ENCODE measurements at regions not wholly inside any gene's neighbourhood (a gene's known extent, or its start where the extent isn't known, plus 50 kb on each side); places are given as distances from the start of the nearest gene placed in this dataset.
"Not testable (repeated sequence)": the region's sequence is repeated elsewhere in the genome, so short reads cannot be mapped to it uniquely, and the experiment has no call there.

GRCh38 chr17:83192161-83192788 is 112.9 kb downstream of the METRNL start:
- DNase-seq, result no peak

DNA sequence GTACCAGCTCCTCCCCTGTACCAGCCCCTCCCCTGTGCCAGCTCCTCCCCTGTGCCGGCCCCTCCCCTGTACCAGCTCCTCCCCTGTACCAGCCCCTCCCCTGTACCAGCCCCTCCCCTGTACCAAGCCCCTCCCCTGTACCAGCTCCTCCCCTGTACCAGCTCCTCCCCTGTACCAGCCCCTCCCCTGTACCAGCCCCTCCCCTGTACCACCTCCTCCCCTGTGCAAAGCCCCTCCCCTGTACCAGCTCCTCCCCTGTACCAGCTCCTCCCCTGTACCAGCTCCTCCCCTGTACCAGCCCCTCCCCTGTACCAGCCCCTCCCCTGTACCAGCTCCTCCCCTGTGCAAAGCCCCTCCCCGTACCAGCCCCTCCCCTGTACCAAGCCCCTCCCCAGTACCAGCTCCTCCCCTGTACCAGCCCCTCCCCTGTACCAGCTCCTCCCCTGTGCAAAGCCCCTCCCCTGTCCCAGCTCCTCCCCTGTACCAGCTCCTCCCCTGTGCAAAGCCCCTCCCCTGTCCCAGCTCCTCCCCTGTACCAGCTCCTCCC is 113.5 kb downstream of the METRNL start:
- DNase-seq, result not testable (repeated sequence)

GRCh38 chr17:83193336-83194185 is 114.2 kb downstream of the METRNL start:
- DNase-seq, result no peak

- DNase-seq, result no peak
Observed at GRCh38 chr17:83194186-83194561, 114.8 kb downstream of the METRNL start.

DNA sequence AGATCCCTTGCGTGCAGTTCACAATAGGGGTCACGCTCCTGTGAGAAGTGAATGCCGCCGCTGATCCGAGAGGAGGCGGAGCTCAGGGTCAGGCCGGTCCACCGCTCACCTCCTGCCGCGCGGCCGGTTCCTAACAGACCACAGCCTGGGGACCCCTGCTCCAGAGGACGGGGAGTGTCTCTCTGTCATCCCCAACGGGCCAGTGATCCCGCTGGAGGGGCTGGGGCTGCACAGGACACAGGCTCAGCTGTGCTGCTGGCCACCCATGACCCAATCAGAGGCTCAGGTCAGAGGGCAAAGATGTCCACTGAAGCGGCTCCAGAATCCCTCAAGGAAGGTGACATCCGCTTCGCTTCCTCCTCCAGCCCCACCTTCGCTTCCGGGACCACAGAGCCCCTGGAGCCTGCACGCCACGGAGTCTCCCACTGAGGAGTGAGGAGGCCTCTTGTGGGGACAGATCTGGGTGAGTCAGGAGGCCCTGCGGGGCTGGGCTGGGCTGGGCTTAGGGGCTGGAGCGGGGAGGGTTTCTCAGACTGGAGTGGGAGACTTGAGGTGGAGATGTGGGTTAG is 115.4 kb downstream of the METRNL start:
- DNase-seq, result no peak

DNA sequence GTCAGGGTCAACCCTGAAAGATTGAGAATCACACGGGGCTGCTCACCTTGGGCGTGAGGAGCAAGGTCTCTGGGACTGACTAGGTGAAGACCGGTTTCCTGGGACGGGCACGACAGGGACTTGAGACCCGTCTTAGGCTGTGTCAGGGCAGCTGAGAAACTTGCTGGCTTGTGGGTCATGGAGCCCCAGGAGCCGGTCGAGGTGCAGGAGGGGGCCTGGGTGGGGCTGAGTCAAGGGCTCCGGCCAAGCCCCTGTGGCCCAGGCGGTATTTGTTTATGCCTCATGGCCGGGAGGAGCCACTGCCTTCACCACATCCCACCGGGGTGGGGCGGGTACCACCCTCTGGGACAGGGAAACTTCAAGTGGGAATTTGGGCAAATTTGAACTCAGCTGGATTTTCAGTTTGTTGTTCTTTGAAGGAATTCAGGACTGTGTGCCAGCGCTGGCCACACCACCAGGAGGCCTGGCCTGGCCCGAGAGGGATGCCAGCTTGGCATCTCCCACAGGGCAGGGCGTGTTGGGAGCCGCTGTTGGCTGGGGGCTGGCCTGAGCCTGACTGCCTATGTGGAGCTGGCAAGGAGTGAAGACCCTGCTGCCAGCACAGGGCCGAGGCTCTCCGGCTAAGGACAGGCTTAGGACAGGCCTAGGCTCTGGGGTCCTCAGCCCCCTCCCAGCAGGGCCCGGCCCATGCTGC is 116.1 kb downstream of the METRNL start:
- peak; percentile 13 for DNase-seq

DNA sequence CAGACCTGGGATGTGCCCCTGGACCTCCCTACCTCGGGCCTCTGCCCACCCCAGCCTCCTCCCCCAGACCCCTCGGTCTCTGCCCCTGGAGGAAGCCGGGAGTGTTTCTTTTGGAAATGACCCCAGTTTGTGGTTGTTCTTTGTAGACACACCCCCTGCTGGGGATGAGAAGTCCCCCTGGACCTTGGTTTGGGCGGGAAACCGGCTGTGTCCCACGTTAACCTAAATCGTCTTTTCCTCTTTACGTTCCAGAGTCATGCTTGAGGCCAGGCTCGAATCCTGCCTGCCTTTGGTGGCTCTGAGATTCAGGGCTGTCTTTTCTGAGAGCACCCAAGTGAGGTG is 116.6 kb downstream of the METRNL start:
- no peak for DNase-seq

GRCh38 chr17:83196366-83196765 is 117.0 kb downstream of the METRNL start:
- no peak for DNase-seq

DNA sequence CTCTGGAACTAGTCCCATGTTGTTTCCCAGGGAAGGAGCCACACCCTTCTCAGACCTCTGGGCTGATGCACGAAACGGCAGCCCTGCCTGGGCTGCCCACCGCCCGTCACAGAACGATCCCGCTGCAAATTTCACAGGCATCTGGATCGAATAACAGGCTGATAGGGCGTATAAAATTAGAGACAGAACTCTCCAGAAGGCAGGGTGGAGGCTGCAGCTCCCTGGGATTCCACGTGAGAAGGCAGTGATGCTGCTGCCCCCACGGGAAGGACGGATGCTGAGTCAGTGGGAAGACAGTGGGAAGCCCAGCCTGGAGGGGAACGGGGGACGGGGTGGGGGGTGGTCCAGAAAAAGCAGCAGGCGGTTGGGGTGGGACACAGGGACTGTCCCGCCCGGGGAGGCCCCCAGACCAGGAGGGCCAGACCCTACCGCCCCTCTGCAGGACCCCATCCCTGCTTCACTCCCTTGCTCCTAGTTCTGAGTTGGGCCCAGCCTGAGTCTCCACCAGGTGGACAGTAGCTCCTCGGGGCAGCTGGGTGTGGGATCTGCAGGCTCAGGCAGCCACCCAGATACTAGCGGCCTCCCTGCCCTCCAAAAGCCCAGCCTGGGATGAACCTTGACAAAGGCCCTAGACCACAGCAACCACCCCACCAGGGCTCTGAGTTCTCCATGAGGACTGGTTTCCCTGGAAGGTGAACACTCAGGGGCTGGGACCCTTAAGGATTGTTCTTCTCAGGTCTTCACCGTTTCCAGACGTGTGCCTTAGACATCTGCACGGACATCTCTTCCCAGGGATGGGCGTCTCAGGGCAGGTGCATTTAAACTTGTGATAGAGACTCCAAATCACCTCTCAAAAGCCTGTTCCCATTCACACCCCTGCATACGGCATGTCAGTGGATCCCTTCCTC is 117.8 kb downstream of the METRNL start:
- no peak for DNase-seq

DNA sequence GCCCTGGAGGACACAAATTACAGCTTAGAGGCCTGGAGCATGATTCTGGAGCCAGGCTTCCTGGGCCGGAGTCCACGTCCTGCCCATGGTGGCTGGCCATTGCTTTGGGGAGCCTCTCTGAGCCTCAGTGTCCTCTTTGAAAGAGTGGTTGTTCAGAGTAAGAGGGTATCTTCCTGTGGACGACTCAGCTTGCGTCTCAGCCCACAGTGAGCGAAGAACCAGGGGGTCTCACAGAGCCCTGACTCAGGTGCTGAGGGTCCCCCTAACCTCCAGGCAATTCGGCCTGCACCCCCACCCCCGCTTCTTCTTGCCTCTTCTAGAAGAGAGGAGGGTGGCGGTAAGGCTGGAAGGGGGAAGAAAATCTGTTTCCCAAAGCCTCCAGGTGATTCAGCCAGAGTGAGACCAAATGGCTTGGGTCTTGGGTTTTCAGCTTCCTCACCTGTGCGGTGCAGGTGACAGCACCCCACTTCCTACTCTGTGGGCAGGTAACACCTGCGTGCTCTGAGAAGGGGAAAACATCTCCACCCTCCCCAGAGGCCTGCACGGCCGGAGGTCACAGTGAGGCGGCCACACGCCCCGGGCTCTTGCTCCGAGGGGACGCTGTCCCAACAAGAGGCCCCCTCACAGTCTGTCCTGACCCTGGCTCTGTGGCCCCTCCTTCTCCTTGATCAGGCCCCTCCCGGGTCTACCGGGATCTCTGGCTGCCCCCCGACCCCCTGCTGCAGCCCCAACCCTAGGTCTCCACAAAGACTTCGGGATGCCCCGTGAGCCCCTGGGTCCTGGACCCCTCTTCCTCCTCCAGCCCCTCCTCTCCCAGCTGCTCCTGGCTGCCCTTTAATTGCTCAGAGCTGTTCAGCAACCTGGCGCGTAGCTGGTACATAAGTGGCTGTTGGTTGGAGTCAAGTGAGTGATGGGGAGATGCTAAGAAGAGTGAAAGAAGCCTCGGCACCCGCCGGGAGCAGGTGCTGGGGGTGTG is 119.2 kb downstream of the METRNL start:
- peak; percentile 18 for DNase-seq

- DNase-seq, result peak; percentile 56
Observed at GRCh38 chr17:83199500-83200201, 120.2 kb downstream of the METRNL start.

- DNase-seq, result peak; percentile 49
Observed at GRCh38 chr17:83200231-83200699, 120.9 kb downstream of the METRNL start.

DNA sequence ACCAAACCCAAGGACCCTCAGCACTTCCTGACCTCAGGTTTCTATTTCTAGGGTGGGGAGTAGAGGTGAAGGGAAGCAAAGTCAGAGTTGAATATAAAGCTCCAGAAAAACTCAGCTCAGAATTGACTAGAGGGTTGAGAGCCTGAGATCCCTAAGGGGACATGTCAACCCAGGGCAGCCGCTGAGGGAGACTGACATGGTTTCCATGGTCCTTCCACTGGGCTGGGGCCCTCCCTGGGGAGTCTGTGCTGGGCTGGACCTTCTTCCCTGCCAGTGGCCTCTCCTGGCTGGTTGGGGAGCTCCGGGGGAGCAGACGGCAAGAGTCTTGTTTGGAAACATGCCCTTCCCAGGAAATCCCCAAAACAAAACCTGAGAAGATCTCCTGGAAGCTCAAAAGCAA is 121.3 kb downstream of the METRNL start:
- peak; percentile 13 for DNase-seq

DNA sequence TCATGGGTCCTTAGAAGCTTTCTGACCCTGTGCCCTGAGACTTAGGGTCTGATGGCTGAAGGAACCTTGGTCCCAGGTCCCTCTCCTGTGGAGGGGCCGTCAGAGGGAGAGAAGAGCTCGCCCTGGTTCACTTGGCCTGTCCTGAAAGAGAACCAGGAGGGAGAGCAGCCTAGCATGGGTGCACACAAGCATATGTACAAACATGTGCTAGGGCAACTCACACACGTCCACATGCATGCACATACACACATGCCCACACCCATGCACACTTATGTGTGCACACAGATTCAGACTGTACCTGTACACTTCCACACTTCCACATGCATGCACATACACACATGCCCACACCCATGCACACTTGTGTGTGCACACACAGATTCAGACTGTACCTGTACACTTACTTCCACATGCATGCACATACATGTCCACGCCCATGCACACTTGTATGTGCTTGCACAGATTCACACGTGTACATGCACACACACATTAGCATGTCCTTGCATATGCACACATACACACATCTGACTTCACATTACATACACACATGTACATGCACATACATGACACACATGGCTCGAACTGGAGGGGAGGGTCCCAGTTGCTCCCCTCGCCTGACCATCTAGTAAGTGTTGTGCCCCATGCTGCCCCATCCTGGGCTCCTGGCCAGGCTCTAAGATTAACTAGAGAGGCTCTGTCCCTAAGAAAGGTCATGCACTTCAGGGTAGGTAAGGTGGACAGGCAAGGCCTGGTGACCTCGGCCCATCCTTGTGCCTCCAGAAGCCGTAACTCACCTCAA is 122.0 kb downstream of the METRNL start:
- peak; percentile 9 for DNase-seq

GRCh38 chr17:83202002-83203000 is 122.9 kb downstream of the METRNL start:
- DNase-seq, result peak; percentile 13

DNA sequence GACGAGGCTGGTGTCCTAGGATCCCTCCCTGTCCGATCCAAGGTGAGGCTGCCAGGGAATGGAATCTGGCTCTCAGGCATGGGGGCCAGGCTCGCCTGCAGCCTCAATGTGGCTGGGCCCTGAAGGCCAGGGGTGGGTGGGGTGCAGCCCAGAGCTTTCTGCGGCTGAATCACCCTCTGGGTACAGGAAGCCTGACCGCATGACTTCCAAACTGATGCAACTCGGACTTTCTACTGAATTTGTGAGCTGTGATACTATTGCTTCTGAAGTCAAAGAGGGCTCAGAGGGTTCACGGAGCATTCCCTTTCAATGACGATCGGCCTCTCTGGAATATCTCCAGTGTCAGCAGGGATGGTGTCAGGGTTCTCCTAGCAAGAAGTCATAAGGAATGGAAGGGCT is 123.7 kb downstream of the METRNL start:
- peak; percentile 11 for DNase-seq

- peak; percentile 8 for DNase-seq
Observed at GRCh38 chr17:83203472-83204221, 124.2 kb downstream of the METRNL start.
